ENCODE measurements at regions not wholly inside any gene's neighbourhood (a gene's known extent, or its start where the extent isn't known, plus 50 kb on each side); places are given as distances from the start of the nearest gene placed in this dataset.

DNA sequence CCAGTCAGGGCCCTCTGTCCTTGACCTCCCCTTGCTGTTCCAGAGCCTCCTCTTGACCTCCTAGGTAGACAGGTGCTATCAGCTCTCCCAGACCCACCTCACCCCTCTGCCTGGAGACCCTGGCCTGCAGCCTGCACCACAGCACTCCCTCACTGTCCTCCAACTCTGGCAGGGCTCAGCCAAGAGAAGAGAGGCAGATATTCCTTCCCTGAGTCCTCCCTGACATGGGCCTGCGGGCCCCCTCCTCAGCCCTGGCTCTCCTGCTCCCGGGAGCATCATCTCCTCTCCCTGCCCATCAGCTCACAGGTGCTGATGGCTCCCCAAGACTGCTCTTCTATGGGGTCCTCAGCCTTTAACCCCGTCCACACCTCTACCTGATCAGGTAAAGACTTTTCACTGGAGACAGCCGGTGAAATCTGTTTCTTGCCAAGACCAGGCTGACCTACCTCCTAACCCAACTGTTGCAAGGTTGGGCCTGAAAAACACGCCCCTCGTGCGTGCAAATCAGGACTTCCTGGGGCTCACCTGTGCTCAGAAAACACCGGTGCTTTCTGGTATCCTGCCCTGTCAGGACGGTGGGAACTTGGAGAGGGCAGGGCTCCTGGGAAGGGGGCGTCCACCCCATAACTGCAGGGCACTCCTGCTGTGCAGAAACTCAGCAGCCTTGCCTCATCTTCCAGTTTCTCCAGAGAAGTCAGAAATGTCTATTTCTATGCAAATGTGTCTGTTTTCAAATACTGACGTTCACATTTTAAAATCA is 160.7 kb downstream of the SHANK2 start:
- no peak for TF ChIP-seq CTCF (IDR thresholded peaks at IDR 0.05)
- no peak for TF ChIP-seq POLR2A (IDR thresholded peaks at IDR 0.05)
